Muscle of arm (tissue), 1 donor: ENCODE measurements at regions not wholly inside any gene's neighbourhood (a gene's known extent, or its start where the extent isn't known, plus 50 kb on each side); places are given as distances from the start of the nearest gene placed in this dataset.
"Not testable (repeated sequence)": the region's sequence is repeated elsewhere in the genome, so short reads cannot be mapped to it uniquely, and the experiment has no call there.

ENCODE experiments used
- DNase-seq: peaks from one replicate; pipeline ENCODE4 v3.0.0-alpha.2; 2013

DNA sequence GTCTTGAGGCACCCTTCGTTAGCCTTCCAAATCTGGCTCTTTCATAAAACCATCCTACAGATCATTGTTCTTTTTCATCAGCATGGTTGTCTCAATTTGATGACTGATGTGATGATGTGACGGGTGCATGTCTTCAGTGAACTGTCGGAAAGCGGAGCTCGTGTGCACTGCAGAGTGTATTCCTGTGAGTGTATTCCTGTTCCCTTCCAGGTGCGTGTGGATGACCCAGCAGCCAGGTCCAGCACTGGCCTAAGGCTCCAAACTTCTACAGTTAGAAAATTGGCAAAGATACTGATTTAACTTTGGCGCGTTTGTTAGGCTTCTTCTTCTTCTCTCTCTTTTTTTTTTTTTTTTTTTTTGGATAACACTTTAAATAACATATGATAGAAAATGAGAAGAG is 314.8 kb upstream of the SPATA31A3 start:
- DNase-seq, result not testable (repeated sequence)

GRCh38 chr9:67288797-67289196 is 296.4 kb upstream of the SPATA31A3 start:
- DNase-seq, result not testable (repeated sequence)

DNA sequence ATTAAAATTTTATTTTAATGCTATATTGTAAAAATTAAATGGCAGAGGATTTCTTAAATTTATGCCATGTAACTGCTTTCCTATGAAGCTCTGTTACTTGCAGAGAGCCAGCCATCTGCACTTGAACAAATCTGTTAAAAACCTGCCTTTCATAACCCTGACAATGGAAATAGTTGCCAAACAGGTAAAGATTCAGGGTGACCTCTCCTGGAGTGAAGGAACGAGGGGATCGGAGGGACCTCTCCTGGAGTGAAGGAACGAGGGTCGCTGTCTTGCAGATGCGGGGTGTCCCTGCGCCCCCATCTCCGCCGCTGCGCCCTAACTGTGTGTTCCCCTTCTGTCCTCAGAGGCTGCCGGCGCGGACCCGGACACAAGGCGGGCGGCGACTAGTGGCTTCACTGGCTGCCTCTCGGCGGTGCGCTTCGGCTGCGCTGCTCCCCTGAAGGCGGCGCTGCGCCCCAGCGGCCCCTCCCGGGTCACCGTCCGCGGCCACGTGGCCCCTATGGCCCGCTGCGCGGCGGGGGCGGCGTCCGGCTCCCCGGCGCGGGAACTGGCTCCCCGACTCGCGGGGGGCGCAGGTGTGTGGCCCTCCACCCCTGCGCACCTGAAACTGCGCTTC is 295.9 kb upstream of the SPATA31A3 start:
- DNase-seq, result not testable (repeated sequence)

- not testable (repeated sequence) for DNase-seq
Measured at GRCh38 chr9:67284299-67284698, 291.9 kb upstream of the SPATA31A3 start.

GRCh38 chr9:67281574-67281973 is 289.2 kb upstream of the SPATA31A3 start:
- not testable (repeated sequence) for DNase-seq

GRCh38 chr9:67269692-67270091 is 277.3 kb upstream of the SPATA31A3 start:
- DNase-seq, result not testable (repeated sequence)

- not testable (repeated sequence) for DNase-seq
Measured at GRCh38 chr9:67257894-67258293, 265.5 kb upstream of the SPATA31A3 start.

- not testable (repeated sequence) for DNase-seq
Measured at GRCh38 chr9:67248967-67249366, 256.6 kb upstream of the SPATA31A3 start.

- DNase-seq, result not testable (repeated sequence)
Measured at GRCh38 chr9:67212073-67212472, 219.7 kb upstream of the SPATA31A3 start.

DNA sequence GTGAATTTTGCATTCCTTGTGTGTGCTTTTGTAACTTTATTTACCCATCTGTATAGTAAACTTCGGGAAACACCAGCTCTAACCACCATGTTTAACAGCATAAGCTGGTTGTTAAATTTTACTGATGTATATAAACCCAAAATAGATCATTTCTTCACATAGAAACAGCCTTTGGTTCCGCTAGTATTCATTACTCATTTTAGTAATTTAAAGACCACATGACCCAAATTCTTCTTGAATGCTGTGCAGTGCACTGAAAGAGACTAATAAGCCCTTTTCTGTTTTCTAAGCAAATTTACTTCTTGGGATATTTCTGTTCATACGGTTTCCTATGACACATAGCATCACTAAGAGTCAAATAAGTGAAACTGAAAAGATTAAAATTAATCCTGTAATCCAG is 218.5 kb upstream of the SPATA31A3 start:
- DNase-seq, result not testable (repeated sequence)

DNA sequence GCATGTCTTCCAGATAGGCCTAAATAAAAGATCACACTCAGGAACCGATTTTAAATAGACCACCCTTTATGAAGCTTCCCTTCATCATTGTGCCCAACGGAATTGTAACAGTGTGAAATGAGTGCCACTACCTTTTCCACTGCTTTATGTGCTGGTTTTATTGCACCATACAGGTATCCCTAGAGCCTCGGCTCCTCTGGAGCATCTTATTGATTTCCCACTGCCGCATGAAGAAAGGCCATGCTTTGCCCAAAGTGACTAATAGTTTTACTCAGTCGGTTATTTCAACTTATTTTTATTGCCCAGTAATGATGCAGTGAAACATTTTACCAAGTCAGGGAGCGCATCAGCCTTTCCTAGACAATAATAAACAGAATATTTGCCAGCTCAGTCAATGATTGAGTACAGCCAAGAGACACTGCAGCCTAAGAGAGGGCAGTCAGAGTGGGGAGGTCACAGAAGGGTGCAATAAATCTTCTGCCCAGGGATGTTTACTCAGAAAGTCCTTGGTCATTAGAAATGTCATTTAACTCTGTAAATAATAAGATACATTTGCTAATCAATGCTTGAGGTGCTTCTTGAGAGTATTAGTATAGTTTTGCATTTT is 216.6 kb upstream of the SPATA31A3 start:
- not testable (repeated sequence) for DNase-seq

- not testable (repeated sequence) for DNase-seq
Measured at GRCh38 chr9:67196135-67196534, 203.8 kb upstream of the SPATA31A3 start.

DNA sequence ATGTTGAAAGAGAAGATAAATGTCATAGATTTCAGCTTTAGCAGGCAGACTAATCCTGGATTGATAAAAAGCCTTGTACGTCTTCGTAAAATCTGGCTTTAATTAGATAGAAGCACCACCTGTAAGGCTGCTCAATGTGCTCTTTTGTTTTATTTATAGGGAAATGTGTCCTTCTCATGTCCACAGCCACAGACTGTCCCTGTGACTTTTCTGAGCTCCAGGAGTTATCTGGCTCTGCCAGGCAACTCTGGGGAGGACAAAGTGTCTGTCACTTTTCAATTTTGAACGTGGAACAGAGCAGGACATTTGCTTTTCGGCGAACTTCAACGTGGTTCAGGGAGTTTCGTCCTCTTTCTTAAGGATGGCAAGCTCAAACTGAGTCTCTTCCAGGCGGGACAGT is 203.0 kb upstream of the SPATA31A3 start:
- DNase-seq, result not testable (repeated sequence)

DNA sequence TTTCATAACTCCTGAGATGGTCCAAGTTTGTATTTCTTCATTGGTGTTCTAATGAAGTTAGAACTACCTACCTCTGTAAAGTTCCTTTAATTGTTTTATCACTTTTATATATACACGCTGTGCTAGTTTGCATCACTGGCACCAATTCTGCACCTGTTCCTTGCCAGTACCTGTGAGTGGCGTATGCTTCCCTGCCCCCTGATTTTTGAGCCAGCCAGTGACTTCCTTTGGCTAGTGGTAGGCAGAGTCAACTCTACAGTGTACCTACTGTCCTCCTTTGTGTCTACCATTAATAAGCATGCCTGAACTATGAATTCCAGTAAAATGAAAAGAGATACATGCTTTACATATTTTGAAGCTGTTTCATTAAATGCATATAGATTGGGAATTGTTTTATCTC is 186.8 kb upstream of the SPATA31A3 start:
- DNase-seq, result not testable (repeated sequence)

- not testable (repeated sequence) for DNase-seq
Measured at GRCh38 chr9:67175167-67175566, 182.8 kb upstream of the SPATA31A3 start.

- DNase-seq, result not testable (repeated sequence)
Measured at GRCh38 chr9:67171721-67172120, 179.4 kb upstream of the SPATA31A3 start.

DNA sequence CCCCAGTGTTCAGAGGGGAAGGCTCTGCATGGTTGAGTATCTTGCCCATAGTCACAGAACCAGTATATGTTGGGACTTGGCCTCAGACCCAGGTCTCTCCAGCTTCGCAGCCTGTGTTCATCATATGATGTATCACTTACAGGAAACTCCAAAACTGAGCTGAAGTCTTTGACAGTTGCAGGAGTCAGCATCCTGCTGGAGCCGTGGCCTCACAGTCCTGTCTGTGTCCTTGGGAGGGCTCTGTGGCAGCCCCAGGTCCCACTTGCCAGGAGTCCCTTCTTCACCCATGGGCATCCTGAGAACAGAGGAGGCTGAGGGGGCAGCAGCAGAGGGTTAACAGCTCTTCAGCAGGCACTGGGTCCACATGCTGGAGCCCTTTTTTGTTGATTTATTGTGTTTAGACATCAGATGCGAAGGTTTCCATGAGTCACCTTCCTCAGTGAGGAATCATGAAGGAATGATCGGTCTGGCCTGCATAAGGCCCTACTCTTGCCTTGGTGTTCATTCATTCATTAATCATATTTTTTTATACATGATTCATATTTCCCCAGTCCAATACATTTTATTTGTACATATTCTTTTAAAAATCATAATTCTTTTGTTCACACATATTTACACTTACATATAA is 176.3 kb upstream of the SPATA31A3 start:
- not testable (repeated sequence) for DNase-seq

GRCh38 chr9:67166335-67166734 is 174.0 kb upstream of the SPATA31A3 start:
- not testable (repeated sequence) for DNase-seq

- not testable (repeated sequence) for DNase-seq
Measured at GRCh38 chr9:67162827-67163226, 170.5 kb upstream of the SPATA31A3 start.

DNA sequence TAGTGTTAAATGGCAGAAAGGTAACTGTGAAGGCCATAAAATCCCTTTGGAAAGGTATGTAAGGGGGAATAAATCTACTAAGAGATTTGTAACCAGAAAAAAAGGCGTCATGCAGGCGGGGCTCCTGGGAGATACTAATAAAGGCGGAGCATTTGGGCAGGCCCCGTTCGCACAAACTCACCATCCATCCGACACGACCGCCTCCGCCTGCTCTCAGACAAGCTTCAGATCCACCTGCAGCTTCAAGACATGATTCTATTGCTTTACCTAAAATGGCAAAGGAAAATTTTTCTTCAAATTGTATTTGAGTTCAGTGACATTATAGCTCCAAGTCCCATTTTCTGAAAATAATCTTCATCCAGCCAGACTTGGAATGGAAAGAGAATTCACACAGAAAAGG is 162.9 kb upstream of the SPATA31A3 start:
- not testable (repeated sequence) for DNase-seq

GRCh38 chr9:67153501-67153900 is 161.2 kb upstream of the SPATA31A3 start:
- not testable (repeated sequence) for DNase-seq

- not testable (repeated sequence) for DNase-seq
Measured at GRCh38 chr9:67142392-67143107, 150.2 kb upstream of the SPATA31A3 start.
